ENCODE measurements at regions not wholly inside any gene's neighbourhood (a gene's known extent, or its start where the extent isn't known, plus 50 kb on each side); places are given as distances from the start of the nearest gene placed in this dataset.
"Not testable (repeated sequence)": the region's sequence is repeated elsewhere in the genome, so short reads cannot be mapped to it uniquely, and the experiment has no call there.

DNA sequence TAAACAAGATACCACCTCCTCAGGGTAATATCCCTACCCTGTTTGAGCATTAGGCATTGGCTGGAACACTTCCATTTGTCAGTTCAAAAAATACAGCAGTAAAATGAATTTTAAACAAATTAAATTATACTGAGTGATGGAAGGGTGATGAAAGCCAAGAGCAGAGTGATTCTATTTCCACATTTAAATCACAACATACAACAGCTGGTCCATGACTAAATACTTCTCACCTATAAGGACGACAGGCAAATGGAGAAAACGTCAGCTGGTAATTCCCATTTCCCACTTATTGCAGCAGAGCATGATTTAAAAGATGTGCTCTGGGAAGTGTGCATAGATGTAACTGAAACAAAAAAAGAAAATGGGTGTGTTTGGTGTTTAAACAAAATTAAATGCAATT is 543.6 kb upstream of the DAB2 start:
- DNase-seq (ENCODE audit: low read depth) = no peak

DNA sequence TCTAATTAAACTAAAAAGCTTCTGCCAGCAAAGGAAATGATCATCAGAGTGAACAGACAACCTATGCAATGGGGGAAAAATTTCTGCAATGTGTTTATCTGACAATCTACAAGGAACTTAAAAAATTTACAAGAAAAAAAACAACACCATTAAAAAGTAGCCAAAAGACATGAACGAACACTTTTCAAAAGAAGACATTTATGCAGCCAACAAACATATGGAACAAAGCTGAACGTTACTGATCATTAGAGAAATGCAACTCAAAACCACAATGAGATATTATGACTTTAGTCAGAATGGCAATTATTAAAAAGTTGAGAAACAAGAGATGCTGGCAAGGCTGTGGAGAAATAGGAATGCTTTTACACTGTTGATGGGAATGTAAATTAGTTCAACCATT is 530.4 kb upstream of the DAB2 start:
- DNase-seq (ENCODE audit: low read depth) = no peak

- no peak for DNase-seq (ENCODE audit: low read depth)
Measured at GRCh38 chr5:39951070-39951469, 526.3 kb upstream of the DAB2 start.

- DNase-seq (ENCODE audit: low read depth) = peak; percentile 28
Measured at GRCh38 chr5:39948867-39949468, 524.2 kb upstream of the DAB2 start.

- no peak for DNase-seq (ENCODE audit: low read depth)
Measured at GRCh38 chr5:39948341-39948740, 523.6 kb upstream of the DAB2 start.

DNA sequence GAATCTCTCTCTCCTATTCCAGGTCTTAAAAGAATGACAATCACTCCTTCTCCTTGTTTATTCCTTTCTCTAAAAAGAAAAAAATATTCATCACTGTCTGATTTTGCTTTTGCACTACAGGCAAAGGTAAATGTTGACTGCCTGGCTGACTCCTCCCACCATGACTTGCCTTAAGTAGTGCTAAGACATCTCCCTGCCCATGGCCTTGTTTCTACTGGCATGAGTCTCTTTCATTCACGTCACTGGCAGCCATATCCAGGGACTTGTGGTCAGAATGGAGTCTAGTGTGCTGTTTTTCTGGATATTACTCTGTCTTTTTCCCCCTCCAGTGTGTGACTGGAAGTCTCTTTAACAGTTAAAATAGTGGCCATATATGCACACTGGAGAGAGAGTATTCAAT is 522.9 kb upstream of the DAB2 start:
- DNase-seq (ENCODE audit: low read depth) = no peak

DNA sequence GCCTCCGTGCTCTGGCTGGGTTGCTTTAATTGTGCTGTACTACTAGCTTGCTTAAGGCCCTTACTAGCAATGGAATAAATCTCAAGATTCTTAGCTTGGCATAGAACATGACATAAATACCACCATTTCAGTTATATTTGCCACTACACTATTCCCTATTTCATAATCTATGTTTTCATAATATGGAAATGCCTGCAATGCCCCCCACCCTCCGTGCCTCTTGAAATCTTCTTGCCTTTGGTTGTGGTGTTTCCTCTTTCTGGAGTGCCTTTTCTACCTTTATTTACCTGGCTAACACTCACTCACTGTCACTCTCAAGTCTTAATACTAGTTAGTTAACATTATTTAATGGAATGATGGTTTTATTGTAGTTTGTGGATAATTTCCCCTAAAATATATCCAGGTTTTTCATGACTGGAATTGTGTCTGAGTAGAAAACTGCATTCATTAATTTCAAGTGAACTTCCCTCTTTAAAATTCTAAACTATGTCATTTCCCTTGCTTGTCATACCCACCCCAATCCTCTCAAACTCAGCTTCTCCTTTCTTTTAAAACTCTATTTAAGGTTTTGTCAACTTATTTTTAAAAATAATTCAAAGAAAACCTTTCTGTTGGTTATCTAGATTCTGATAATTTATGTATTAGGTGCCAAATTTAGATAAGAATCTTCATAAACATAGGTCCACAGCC is 521.7 kb upstream of the DAB2 start:
- no peak for DNase-seq (ENCODE audit: low read depth)

DNA sequence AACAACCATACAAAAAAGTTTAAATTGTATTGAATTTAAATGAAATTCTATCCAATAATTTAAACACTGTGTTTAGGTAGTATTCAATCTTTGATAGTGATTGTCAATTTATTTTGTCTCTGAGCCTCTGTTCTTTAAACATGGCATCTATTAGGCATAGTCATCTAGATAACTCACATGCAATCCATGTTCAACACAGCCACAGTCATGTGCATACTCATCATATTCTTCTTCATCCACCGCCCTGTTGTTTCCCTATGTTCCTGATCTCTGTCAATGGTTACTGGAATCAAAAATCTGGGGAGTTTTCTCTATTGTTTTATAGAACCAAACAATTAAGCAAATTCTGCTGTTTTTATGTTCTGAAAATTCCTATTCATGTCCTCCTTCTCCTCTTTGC is 521.1 kb upstream of the DAB2 start:
- DNase-seq (ENCODE audit: low read depth) = no peak

- no peak for DNase-seq (ENCODE audit: low read depth)
Measured at GRCh38 chr5:39943811-39944210, 519.0 kb upstream of the DAB2 start.

- DNase-seq (ENCODE audit: low read depth) = no peak
Measured at GRCh38 chr5:39942606-39943005, 517.8 kb upstream of the DAB2 start.

- DNase-seq (ENCODE audit: low read depth) = no peak
Measured at GRCh38 chr5:39941416-39941815, 516.6 kb upstream of the DAB2 start.

DNA sequence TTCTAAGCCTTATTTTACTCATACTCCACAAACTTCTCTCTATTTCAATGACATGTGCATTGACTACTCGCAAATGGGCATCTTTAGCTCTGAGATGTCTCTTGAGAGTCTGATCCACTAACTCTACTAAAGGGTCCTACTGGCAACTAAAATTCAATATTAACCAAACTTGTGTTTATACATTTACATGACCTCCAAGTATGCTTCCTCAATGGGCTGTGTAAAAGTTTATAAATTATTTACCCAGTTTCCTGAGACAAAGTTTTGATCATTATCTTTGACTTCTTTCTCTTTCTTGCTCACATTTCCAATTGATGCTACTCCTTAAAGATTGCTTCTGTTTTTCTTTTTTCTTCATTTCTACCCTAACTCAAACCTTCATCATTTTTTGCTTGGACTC is 510.1 kb upstream of the DAB2 start:
- DNase-seq (ENCODE audit: low read depth) = no peak

- no peak for DNase-seq (ENCODE audit: low read depth)
Measured at GRCh38 chr5:39933061-39933460, 508.3 kb upstream of the DAB2 start.

GRCh38 chr5:39928709-39929108 is 503.9 kb upstream of the DAB2 start:
- no peak for DNase-seq (ENCODE audit: low read depth)

GRCh38 chr5:39919876-39920275 is 495.1 kb upstream of the DAB2 start:
- no peak for DNase-seq (ENCODE audit: low read depth)

- DNase-seq (ENCODE audit: low read depth) = no peak
Measured at GRCh38 chr5:39912906-39913305, 488.1 kb upstream of the DAB2 start.

DNA sequence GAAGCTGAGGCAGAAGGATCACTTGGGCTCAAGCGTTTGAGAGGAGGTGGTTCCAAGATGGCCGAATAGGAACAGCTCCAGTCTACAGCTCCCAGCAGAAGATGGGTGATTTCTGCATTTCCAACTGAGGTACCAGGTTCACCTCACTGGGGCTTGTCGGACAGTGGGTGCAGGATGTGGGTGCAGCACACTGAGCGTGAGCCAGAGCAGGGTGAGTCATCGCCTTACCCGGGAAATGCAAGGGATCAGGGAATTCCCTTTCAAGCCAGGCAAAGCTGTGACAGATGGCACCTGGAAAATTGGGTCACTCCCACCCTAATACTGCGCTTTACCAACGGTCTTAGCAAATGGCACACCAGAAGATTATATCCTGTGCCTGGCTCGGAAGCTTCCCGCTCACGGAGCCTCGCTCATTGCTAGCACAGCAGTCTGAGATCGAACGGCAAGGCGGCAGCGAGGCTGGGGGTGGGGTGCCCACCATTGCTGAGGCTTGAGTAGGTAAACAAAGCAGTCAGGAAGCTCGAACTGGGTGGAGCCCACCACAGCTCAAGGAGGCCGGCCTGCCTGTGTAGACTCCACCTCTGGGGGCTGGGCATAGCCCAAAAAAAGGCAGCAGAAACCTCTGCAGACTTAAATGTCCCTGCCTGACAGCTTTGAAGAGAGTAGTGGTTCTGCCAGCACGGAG is 482.6 kb upstream of the DAB2 start:
- not testable (repeated sequence) for DNase-seq (ENCODE audit: low read depth)

DNA sequence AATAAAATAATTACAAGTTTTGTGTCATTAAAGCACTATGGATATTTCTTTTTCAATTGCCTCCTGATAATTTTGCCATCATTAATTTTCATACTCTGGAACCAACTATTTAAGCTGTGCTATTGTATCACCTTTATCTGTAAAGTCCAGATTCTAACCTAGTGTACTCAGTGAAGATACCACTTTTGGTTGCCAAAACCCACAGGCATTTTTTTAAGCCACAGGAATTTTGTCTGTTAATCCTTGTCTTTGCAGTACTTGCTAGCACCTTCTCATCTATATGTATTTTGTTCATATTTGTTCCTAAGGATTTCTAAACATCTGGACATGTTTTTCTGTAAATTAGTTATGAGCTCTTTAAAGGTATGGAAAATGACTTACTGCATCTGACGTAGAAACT is 481.4 kb upstream of the DAB2 start:
- DNase-seq (ENCODE audit: low read depth) = no peak

DNA sequence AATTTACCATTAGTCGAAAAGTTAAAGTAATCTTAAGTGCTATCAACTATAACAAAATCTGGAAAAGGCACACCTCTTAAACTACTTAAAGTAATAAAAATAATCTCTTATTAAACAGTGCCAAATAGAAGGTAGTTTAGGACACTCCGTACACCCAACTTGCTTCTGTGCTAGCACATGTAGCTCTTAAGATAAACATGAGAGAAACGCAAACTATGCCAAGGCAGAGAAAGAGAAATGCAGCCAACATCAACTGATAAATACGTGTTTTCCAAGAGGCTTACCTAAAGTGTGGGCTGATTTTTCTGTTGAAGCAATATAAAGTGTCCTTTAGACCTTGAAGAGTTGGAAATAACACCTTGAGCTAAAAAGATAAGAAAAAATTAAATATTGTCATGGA is 480.6 kb upstream of the DAB2 start:
- no peak for DNase-seq (ENCODE audit: low read depth)

DNA sequence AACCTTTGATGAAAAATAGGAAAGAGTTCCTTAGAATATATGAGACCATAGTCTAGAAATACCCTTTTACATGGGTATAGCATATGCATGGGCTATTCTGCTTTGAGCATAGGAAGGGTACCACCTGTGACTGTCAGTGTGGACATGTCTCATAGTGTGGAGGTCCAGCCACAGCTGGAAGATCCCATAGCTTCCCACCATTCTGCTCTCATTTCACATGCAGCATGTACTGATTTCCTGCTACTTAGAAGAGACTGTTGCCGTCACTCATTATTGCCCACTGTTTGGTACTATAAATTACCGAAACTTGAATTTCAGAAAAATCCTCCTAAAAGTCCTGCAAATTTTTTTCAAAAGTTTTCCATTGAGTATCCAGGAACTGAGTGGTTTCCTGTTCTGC is 477.8 kb upstream of the DAB2 start:
- DNase-seq (ENCODE audit: low read depth) = no peak

GRCh38 chr5:39898731-39899130 is 474.0 kb upstream of the DAB2 start:
- no peak for DNase-seq (ENCODE audit: low read depth)

GRCh38 chr5:39896706-39897105 is 471.9 kb upstream of the DAB2 start:
- no peak for DNase-seq (ENCODE audit: low read depth)

GRCh38 chr5:39896104-39896503 is 471.3 kb upstream of the DAB2 start:
- no peak for DNase-seq (ENCODE audit: low read depth)

DNA sequence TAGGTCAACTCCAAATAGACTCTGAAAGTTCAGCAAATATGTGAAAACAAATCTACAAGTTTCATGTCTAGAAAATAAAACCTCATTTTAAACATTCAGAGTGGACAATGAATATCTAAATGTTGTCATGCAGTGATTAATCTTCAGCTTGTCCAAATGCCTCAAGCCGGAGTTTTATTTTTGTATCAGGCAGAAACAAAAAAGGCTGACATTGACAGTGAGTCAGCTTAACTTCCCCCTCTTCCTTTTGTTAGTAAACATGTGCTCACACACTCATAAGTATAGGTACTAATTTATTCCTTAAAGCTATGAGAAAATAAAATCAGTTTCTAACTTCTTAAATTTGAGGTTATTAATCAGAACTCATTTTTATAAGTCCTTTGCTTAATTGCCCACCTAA is 467.9 kb upstream of the DAB2 start:
- DNase-seq (ENCODE audit: low read depth) = no peak

Measured in stimulated activated CD8-positive, alpha-beta memory T cell treated with anti-CD3 and anti-CD28 coated beads, Interleukin-15, amount 100 ng/mL, for 1 hour (primary cell).